Bronchial epithelial cell (primary cell): ENCODE measurements at regions not wholly inside any gene's neighbourhood (a gene's known extent, or its start where the extent isn't known, plus 50 kb on each side); places are given as distances from the start of the nearest gene placed in this dataset.

Experiments used
- DNase-seq: peaks from one replicate; pipeline ENCODE4 v3.0.0-alpha.2; 2010; ENCODE audit warnings: low read depth
- FAIRE-seq: peaks from 2 replicates; lab custom pipeline; 2011; peaks lifted over from hg19 to GRCh38; lab: Jason Lieb, UNC
- H3K27me3 ChIP-seq: 2 replicates; pipeline ENCODE4 v1.5.1; 2011; ENCODE audit warnings: low read length; ENCODE audit not compliant: control insufficient read depth, insufficient read depth
- H3K36me3 ChIP-seq: 2 replicates; pipeline ENCODE4 v1.5.1; 2011; ENCODE audit warnings: low read length; ENCODE audit not compliant: control insufficient read depth, insufficient read depth
- H3K4me3 ChIP-seq: 2 replicates; pipeline ENCODE4 v1.5.1; 2011; ENCODE audit warnings: mild to moderate bottlenecking, low read depth, low read length, control low read depth
- CTCF ChIP-seq: IDR thresholded peaks from 2 replicates; pipeline ENCODE4 v1.5.1; 2011; ENCODE audit warnings: mild to moderate bottlenecking, moderate library complexity, low read length, control low read depth, inconsistent platforms; ENCODE audit not compliant: insufficient read depth, severe bottlenecking

DNA sequence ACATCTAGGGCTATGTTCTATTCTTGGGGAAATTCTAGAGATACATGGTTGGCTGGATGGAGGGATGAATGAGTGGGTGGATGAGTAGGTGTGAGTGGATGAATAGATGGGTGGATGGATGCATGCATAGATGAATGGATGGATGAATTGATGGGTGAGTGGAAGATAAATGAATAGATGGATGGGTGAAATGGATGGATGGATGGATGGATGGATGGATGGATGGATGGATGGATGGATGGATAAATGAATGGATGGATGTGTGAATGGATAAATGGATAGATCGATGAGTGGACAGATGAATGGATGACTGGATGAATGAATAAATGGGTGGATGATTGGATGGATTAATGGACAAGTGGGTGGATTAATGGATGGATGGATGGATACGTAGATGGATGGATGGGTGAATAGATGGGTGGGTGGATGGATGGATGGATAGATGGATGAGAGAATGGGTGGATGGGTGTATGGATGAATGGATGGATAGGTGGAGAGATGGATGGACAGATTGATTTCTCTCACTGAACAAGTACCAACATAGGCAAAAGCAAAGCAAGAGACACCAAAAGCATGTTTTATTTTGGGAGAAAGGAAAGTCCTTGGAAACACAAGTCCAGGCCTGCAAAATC lies 143.2 kb downstream of the TSHZ3 start:
- peaks cover 2% of the 10 kb centered on the region for H3K27me3 ChIP-seq
- no peak for DNase-seq
- TF ChIP-seq CTCF, result no peak
- H3K4me3 ChIP-seq, result no peak overlapping the region
- FAIRE-seq, result no peak
- H3K36me3 ChIP-seq, result no peaks in the 10 kb centered on the region

GRCh38 chr19:31204115-31204514 lies 145.1 kb downstream of the TSHZ3 start:
- H3K36me3 ChIP-seq, result no peaks in the 10 kb centered on the region
- H3K27me3 ChIP-seq, result peaks cover 2% of the 10 kb centered on the region
- DNase-seq (no peak), FAIRE-seq (no peak)
- no peak overlapping the region for H3K4me3 ChIP-seq
- no peak for TF ChIP-seq CTCF

DNA sequence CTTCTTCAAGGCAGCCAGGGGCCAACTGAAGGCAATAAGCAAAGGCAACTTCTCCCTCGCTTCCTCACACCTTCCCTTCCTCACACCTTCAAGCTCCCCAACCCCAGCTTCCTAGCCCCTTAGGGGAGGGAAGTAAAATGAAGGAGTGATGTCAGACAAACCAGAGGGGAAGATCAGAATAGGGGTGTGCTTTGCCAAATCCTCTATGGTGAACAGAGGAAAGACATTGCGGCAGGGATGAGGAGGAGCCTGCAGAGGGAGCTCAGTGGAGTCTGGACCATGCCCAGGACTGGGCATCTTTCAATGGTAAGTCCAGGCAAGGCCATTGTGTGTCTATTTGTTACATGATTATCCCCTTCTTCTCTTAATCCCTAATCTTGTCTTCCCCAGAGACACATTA lies 164.0 kb downstream of the TSHZ3 start:
- no peak overlapping the region for H3K4me3 ChIP-seq
- DNase-seq (no peak), FAIRE-seq (no peak)
- no peaks in the 10 kb centered on the region for H3K27me3 ChIP-seq
- TF ChIP-seq CTCF, result peak; percentile 4
- H3K36me3 ChIP-seq, result no peaks in the 10 kb centered on the region

- TF ChIP-seq CTCF, result no peak
- Histone ChIP-seq H3K36me3 (no peaks in the 10 kb centered on the region), H3K4me3 (no peak overlapping the region), H3K27me3 (no peaks in the 10 kb centered on the region)
- no peak for DNase-seq
- no peak for FAIRE-seq
Observed at GRCh38 chr19:31181535-31181934, 167.7 kb downstream of the TSHZ3 start.

GRCh38 chr19:31180907-31181306 lies 168.3 kb downstream of the TSHZ3 start:
- H3K4me3 ChIP-seq, result no peak overlapping the region
- TF ChIP-seq CTCF, result no peak
- DNase-seq, result no peak
- FAIRE-seq, result peak; percentile 32
- H3K27me3 ChIP-seq, result no peaks in the 10 kb centered on the region
- no peaks in the 10 kb centered on the region for H3K36me3 ChIP-seq

GRCh38 chr19:31179471-31179852 lies 169.8 kb downstream of the TSHZ3 start:
- no peak for DNase-seq
- no peak for TF ChIP-seq CTCF
- H3K4me3 ChIP-seq, result no peak overlapping the region
- peaks cover 1% of the 10 kb centered on the region for H3K27me3 ChIP-seq
- no peaks in the 10 kb centered on the region for H3K36me3 ChIP-seq
- no peak for FAIRE-seq
